Left lung (tissue), 4 donors: ENCODE measurements at regions not wholly inside any gene's neighbourhood (a gene's known extent, or its start where the extent isn't known, plus 50 kb on each side); places are given as distances from the start of the nearest gene placed in this dataset.
A peak's percentile ranks its signal among the peaks of the same experiment; 100 is the strongest.

Experiments
- ATAC-seq: fragments of 200-7000 bp; cut with Tn5 transposase; one replicate; pipeline ENCODE4 v1.9.1; 2020; ENCODE audit warnings: moderate library complexity
- DNase-seq, 4 donors: peaks; one replicate each; pipeline ENCODE4 v3.0.0-alpha.2; 2013 to 2020
- H3K27ac ChIP-seq, 2 donors: fragments of 200-600 bp; sonication (generic) in 1 of 2; one replicate each; pipeline versions ENCODE4 v1.5.0 to v1.8.0; 2020 to 2021
- H3K27me3 ChIP-seq, 2 donors: fragments of 200-600 bp; sonication (generic) in 1 of 2; one replicate each; pipeline versions ENCODE4 v1.5.0 to v1.8.0; 2020 to 2021
- H3K36me3 ChIP-seq, 2 donors: fragments of 200-600 bp; sonication (generic) in 1 of 2; one replicate each; pipeline versions ENCODE4 v1.5.0 to v1.8.0; 2020 to 2021
- H3K4me1 ChIP-seq, 2 donors: fragments of 200-600 bp; one replicate each; pipeline ENCODE4 v1.8.0; 2021
- H3K4me3 ChIP-seq, 2 donors: fragments of 200-600 bp; sonication (generic) in 1 of 2; one replicate each; pipeline versions ENCODE4 v1.5.0 to v1.8.0; 2020 to 2021; ENCODE audit warnings: mild to moderate bottlenecking in 1 of 2
- H3K9me3 ChIP-seq, 2 donors: fragments of 200-600 bp; sonication (generic) in 1 of 2; one replicate each; pipeline versions ENCODE4 v1.5.0 to v1.8.0; 2020 to 2021
- CTCF ChIP-seq, 2 donors: fragments of 200-600 bp; sonication (generic) in 1 of 2; IDR thresholded peaks; one replicate each; pipeline versions ENCODE4 v1.5.0 to v1.8.0; 2021; ENCODE audit warnings: antibody characterized with exemption in 2 of 2
- intact Hi-C, 2 donors: fragments of 100-400 bp; cut with DNase I; formaldehyde crosslinking; loops; one replicate each; pipeline versions ENCODE4 v1.11.2 to v1.14.2; 2022
- donor health status: DM: no; HTN: yes; CAD: no.
- donor health status: DM: no; HTN: no; CAD: no.

- ATAC-seq (no peak), DNase-seq (no peak)
- Histone ChIP-seq H3K27me3 (peaks cover 0 to 6% of the 10 kb centered on the region in 2 donors), H3K9me3 (no peaks in the 10 kb centered on the region), H3K4me3 (no peak overlapping the region), H3K27ac (no peak overlapping the region), H3K4me1 (no peaks in the 10 kb centered on the region), H3K36me3 (no peaks in the 10 kb centered on the region)
- intact Hi-C loops = no loop called here
- no peak for TF ChIP-seq CTCF (IDR thresholded peaks at IDR 0.05)
Measured at GRCh38 chr1:5803851-5804250, 188.4 kb downstream of the NPHP4 start.

GRCh38 chr1:5802606-5803005 lies 189.6 kb downstream of the NPHP4 start:
- Histone ChIP-seq H3K9me3 (no peaks in the 10 kb centered on the region), H3K36me3 (no peaks in the 10 kb centered on the region), H3K27ac (no peak overlapping the region), H3K4me1 (no peaks in the 10 kb centered on the region), H3K27me3 (peaks cover 0 to 13% of the 10 kb centered on the region in 2 donors), H3K4me3 (no peak overlapping the region)
- TF ChIP-seq CTCF (IDR thresholded peaks at IDR 0.05) = no peak
- DNase-seq (no peak), ATAC-seq (no peak)
- intact Hi-C loops = no loop called here

GRCh38 chr1:5798904-5799303 lies 193.3 kb downstream of the NPHP4 start:
- intact Hi-C loops = no loop called here
- no peak for DNase-seq
- Histone ChIP-seq H3K36me3 (no peaks in the 10 kb centered on the region), H3K4me1 (no peaks in the 10 kb centered on the region), H3K27me3 (peaks cover 0 to 23% of the 10 kb centered on the region in 2 donors), H3K9me3 (no peaks in the 10 kb centered on the region), H3K4me3 (no peak overlapping the region), H3K27ac (no peak overlapping the region)
- no peak for ATAC-seq
- no peak for TF ChIP-seq CTCF (IDR thresholded peaks at IDR 0.05)

GRCh38 chr1:5798151-5798730 lies 194.0 kb downstream of the NPHP4 start:
- peak in 1 of 4 donors; percentile 58 for DNase-seq
- no peak overlapping the region for H3K4me3 ChIP-seq
- no peaks in the 10 kb centered on the region for H3K9me3 ChIP-seq
- TF ChIP-seq CTCF (IDR thresholded peaks at IDR 0.05) = no peak
- no peak for ATAC-seq
- intact Hi-C loops = no loop called here
- no peaks in the 10 kb centered on the region for H3K36me3 ChIP-seq
- no peak overlapping the region for H3K27ac ChIP-seq
- peaks cover 0 to 29% of the 10 kb centered on the region in 2 donors for H3K27me3 ChIP-seq
- no peaks in the 10 kb centered on the region for H3K4me1 ChIP-seq

- H3K36me3 ChIP-seq = no peaks in the 10 kb centered on the region
- peaks cover 0 to 49% of the 10 kb centered on the region in 2 donors for H3K27me3 ChIP-seq
- H3K4me3 ChIP-seq = no peak overlapping the region
- ATAC-seq = no peak
- H3K9me3 ChIP-seq = no peaks in the 10 kb centered on the region
- intact Hi-C loops = no loop called here
- H3K4me1 ChIP-seq = no peaks in the 10 kb centered on the region
- no peak for DNase-seq
- no peak for TF ChIP-seq CTCF (IDR thresholded peaks at IDR 0.05)
- H3K27ac ChIP-seq = no peak overlapping the region
Measured at GRCh38 chr1:5796028-5796427, 196.2 kb downstream of the NPHP4 start.
